Ascending aorta (tissue), 2 donors: ENCODE measurements at regions not wholly inside any gene's neighbourhood (a gene's known extent, or its start where the extent isn't known, plus 50 kb on each side); places are given as distances from the start of the nearest gene placed in this dataset.

Experiments
- DNase-seq, 2 donors: peaks; one replicate each; pipeline ENCODE4 v3.0.0-alpha.2; 2019; ENCODE audit warnings: low spot score in 2 of 2
- H3K27ac ChIP-seq, 2 donors: fragments of 200-600 bp; sonication (generic); one replicate each; pipeline ENCODE4 v1.5.1; 2016 to 2017; ENCODE audit warnings: mild to moderate bottlenecking in 1 of 2
- H3K27me3 ChIP-seq: fragments of 200-600 bp; sonication (generic); one replicate; pipeline ENCODE4 v1.5.1; 2017
- H3K36me3 ChIP-seq, 2 donors: fragments of 200-600 bp; sonication (generic); one replicate each; pipeline ENCODE4 v1.5.1; 2016
- H3K4me1 ChIP-seq, 2 donors: fragments of 200-600 bp; sonication (generic); one replicate each; pipeline ENCODE4 v1.5.1; 2016 to 2017; ENCODE audit warnings: mild to moderate bottlenecking in 1 of 2
- H3K4me3 ChIP-seq, 2 donors: fragments of 200-600 bp; sonication (generic); one replicate each; pipeline ENCODE4 v1.5.1; 2016 to 2017; ENCODE audit warnings: mild to moderate bottlenecking in 1 of 2
- H3K9me3 ChIP-seq, 2 donors: fragments of 200-600 bp; sonication (generic); one replicate each; pipeline ENCODE4 v1.5.1; 2016
- intact Hi-C: fragments of 100-400 bp; cut with DNase I; formaldehyde crosslinking; loops from one replicate; pipeline ENCODE4 v1.15.1; 2023
- TF ChIP-seq, protein P1 (sequence below), 3 experiments: fragments of 200-600 bp in 2 of 3; fragments of 450-650 bp in 1 of 3; sonication (generic) in 2 of 3; IDR thresholded peaks; one replicate each; pipeline ENCODE4 v1.5.1; 2016 to 2019; ENCODE audit warnings: antibody characterized with exemption in 3 of 3, mild to moderate bottlenecking in 1 of 3, moderate library complexity in 1 of 3

- no peak for DNase-seq
- H3K36me3 ChIP-seq, result no peaks in the 10 kb centered on the region
- H3K4me1 ChIP-seq, result no peaks in the 10 kb centered on the region
- H3K27ac ChIP-seq, result no peak overlapping the region
- H3K27me3 ChIP-seq, result no peaks in the 10 kb centered on the region
- no peaks in the 10 kb centered on the region for H3K9me3 ChIP-seq
- no peak overlapping the region for H3K4me3 ChIP-seq
- TF ChIP-seq, protein P1, sequence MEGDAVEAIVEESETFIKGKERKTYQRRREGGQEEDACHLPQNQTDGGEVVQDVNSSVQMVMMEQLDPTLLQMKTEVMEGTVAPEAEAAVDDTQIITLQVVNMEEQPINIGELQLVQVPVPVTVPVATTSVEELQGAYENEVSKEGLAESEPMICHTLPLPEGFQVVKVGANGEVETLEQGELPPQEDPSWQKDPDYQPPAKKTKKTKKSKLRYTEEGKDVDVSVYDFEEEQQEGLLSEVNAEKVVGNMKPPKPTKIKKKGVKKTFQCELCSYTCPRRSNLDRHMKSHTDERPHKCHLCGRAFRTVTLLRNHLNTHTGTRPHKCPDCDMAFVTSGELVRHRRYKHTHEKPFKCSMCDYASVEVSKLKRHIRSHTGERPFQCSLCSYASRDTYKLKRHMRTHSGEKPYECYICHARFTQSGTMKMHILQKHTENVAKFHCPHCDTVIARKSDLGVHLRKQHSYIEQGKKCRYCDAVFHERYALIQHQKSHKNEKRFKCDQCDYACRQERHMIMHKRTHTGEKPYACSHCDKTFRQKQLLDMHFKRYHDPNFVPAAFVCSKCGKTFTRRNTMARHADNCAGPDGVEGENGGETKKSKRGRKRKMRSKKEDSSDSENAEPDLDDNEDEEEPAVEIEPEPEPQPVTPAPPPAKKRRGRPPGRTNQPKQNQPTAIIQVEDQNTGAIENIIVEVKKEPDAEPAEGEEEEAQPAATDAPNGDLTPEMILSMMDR (IDR thresholded peaks at IDR 0.05), result no peak
- intact Hi-C loops, result no loop called here
Measured at GRCh38 chr4:3835527-3836405, 69.6 kb downstream of the ADRA2C start.

- no peak for DNase-seq
- Histone ChIP-seq H3K9me3 (no peaks in the 10 kb centered on the region), H3K4me1 (no peaks in the 10 kb centered on the region), H3K36me3 (no peaks in the 10 kb centered on the region), H3K27ac (no peak overlapping the region), H3K27me3 (no peaks in the 10 kb centered on the region), H3K4me3 (no peak overlapping the region)
- TF ChIP-seq, protein P1 (IDR thresholded peaks at IDR 0.05), result no peak
- intact Hi-C loops, result no loop called here
Measured at GRCh38 chr4:3836406-3836755, 70.2 kb downstream of the ADRA2C start.

GRCh38 chr4:3836756-3837601 is 70.8 kb downstream of the ADRA2C start:
- H3K27me3 ChIP-seq, result no peaks in the 10 kb centered on the region
- no peak for DNase-seq
- intact Hi-C loops, result no loop called here
- TF ChIP-seq, protein P1 (IDR thresholded peaks at IDR 0.05), result no peak
- no peaks in the 10 kb centered on the region for H3K4me1 ChIP-seq
- no peak overlapping the region for H3K27ac ChIP-seq
- no peaks in the 10 kb centered on the region for H3K9me3 ChIP-seq
- no peaks in the 10 kb centered on the region for H3K36me3 ChIP-seq
- H3K4me3 ChIP-seq, result no peak overlapping the region

DNA sequence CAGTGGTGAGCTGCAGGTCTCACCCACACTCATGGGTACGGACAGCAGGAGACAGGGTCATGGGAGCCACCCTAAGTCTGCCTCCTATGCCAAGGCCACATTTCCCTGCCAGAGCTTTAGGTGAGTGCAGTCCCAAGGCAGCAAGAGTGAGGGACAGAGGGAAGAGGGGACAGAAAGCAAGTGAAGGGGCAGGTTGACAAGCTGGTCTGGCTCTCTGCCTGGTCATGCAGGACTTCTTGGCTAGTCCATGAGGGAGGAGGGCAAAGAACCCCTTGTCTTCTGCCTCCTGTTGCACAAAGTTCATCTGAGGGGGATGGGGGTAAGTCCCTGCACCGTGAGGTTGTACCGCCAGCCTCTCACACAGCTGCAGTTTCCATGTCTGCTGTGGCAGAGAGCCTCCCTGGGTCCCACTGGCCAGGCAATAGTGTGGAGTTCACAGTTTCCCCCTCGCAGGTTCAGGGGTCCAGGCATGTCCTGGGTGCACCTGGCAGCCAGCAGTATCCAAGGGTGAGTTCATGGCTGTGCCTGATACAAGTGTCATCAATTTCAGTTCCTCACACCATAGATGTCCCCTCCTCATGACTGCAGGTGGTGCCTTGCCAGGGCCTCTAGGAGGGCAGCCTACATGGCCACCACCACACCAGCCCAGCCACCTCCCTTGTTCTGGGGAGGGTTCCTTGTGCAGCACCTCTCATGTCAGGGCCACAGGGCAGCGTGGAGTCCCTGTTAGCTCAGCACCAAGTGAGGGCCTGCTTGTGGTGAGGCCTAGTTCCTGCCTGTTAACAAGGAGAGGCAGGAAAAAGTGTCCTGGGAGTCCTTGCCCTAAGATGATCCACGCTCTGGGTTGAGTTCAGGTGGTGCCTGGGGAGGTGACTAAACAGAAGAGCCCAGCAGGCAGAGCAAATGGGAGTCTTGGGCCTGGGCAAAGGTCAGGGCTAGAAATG is 72.5 kb downstream of the ADRA2C start:
- TF ChIP-seq, protein P1 (IDR thresholded peaks at IDR 0.05), result no peak
- Histone ChIP-seq H3K4me3 (no peak overlapping the region), H3K27ac (no peak overlapping the region), H3K36me3 (no peaks in the 10 kb centered on the region), H3K27me3 (no peaks in the 10 kb centered on the region), H3K4me1 (no peaks in the 10 kb centered on the region), H3K9me3 (no peaks in the 10 kb centered on the region)
- no peak for DNase-seq
- intact Hi-C loops, result no loop called here

DNA sequence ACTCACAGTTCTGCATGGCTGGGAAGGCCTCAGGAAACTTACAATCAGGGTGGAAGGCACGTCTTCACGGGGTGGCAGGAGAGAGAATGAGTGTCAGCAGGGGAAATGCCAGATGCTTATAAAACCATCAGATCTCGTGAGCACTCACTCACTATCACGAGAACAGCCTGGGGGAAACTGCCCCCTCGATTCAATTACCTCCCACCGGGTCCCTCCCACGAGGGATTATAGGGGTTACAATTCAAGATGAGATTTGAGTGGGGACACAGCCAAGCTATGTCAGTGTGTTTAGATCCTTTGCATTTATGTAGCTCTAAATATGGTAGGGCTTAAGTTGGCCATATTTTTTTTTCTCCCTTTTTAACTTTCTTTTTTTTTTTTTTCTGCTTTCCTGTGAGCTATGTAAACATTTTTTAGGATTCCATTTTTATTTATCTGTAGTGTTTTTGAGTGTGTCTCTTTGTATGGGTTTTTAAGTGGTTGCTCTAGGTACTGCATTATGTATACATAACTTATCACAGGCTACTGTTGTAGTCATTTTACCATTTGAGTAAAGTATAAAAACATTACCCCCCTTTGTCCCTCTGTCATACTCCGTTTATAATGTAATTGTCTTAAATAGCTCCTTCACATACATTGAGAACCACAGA is 79.0 kb downstream of the ADRA2C start:
- intact Hi-C loops, result no loop called here

More for the DNA sequence above, 79.0 kb downstream of the ADRA2C start:
- Histone ChIP-seq H3K4me3 (no peak overlapping the region), H3K9me3 (peaks cover 4 to 10% of the 10 kb centered on the region in 2 donors), H3K27ac (no peak overlapping the region), H3K4me1 (no peaks in the 10 kb centered on the region), H3K27me3 (no peaks in the 10 kb centered on the region), H3K36me3 (no peaks in the 10 kb centered on the region)
- DNase-seq, result no peak
- TF ChIP-seq, protein P1 (IDR thresholded peaks at IDR 0.05), result no peak
